HEK293T (cell line): ENCODE measurements at regions not wholly inside any gene's neighbourhood (a gene's known extent, or its start where the extent isn't known, plus 50 kb on each side); places are given as distances from the start of the nearest gene placed in this dataset.

Experiments
- CTCF ChIA-PET: fragments of 350-600 bp; formaldehyde crosslinking; extraction: SDS; loops from one replicate; lab custom pipeline; 2021; ENCODE audit warnings: antibody characterized with exemption, inconsistent platforms; lab: Yijun Ruan, JAX
- POLR2A ChIA-PET: fragments of 350-600 bp; formaldehyde crosslinking; extraction: SDS; loops from one replicate; lab custom pipeline; 2020; ENCODE audit warnings: antibody characterized with exemption, inconsistent platforms; lab: Yijun Ruan, JAX
- DNase-seq: peaks from one replicate; pipeline ENCODE4 v3.0.0; 2012; ENCODE audit warnings: mixed read lengths; ENCODE audit errors: extremely low spot score
- ARNT ChIP-seq: fragments of 450-650 bp; IDR thresholded peaks from 2 replicates; pipeline ENCODE4 v1.6.1; 2017; ENCODE audit warnings: mild to moderate bottlenecking
- BHLHE40 ChIP-seq: fragments of 450-650 bp; IDR thresholded peaks from 2 replicates; pipeline ENCODE4 v1.6.1; 2016; ENCODE audit warnings: mild to moderate bottlenecking, moderate library complexity, borderline replicate concordance
- CTBP1 ChIP-seq: fragments of 450-650 bp; IDR thresholded peaks from 2 replicates; pipeline ENCODE4 v1.6.1; 2016; ENCODE audit warnings: borderline replicate concordance
- ELF4 ChIP-seq: fragments of 450-650 bp; IDR thresholded peaks from 2 replicates; pipeline ENCODE4 v1.6.1; 2017; ENCODE audit warnings: antibody characterized with exemption
- FOXA1 ChIP-seq: fragments of 450-650 bp; IDR thresholded peaks from 2 replicates; pipeline ENCODE4 v1.6.1; 2016; ENCODE audit warnings: mild to moderate bottlenecking
- FOXK2 ChIP-seq: fragments of 450-650 bp; IDR thresholded peaks from 2 replicates; pipeline ENCODE4 v1.6.1; 2016; ENCODE audit warnings: mild to moderate bottlenecking
- FOXM1 ChIP-seq: fragments of 450-650 bp; IDR thresholded peaks from 2 replicates; pipeline ENCODE4 v1.6.1; 2017; ENCODE audit warnings: mild to moderate bottlenecking, borderline replicate concordance
- HDGF ChIP-seq: fragments of 450-650 bp; IDR thresholded peaks from 2 replicates; pipeline ENCODE4 v1.6.1; 2017; ENCODE audit warnings: antibody characterized with exemption, borderline replicate concordance
- L3MBTL2 ChIP-seq: fragments of 450-650 bp; conservative IDR thresholded peaks from 2 replicates; pipeline ENCODE4 v1.6.1; 2016; ENCODE audit warnings: mild to moderate bottlenecking
- LEF1 ChIP-seq: fragments of 450-650 bp; IDR thresholded peaks from 2 replicates; pipeline ENCODE4 v1.6.1; 2017; ENCODE audit warnings: mild to moderate bottlenecking, borderline replicate concordance
- NFRKB ChIP-seq: fragments of 450-650 bp; IDR thresholded peaks from 2 replicates; pipeline ENCODE4 v1.6.1; 2016; ENCODE audit warnings: mild to moderate bottlenecking, moderate library complexity
- PKNOX1 ChIP-seq: fragments of 450-650 bp; IDR thresholded peaks from 2 replicates; pipeline ENCODE4 v1.6.1; 2016
- SP1 ChIP-seq: fragments of 450-650 bp; IDR thresholded peaks from 2 replicates; pipeline ENCODE4 v1.6.1; 2017
- SUZ12 ChIP-seq: fragments of 450-650 bp; IDR thresholded peaks from 2 replicates; pipeline ENCODE4 v1.6.1; 2016; ENCODE audit warnings: mild to moderate bottlenecking
- TARDBP ChIP-seq: fragments of 450-650 bp; IDR thresholded peaks from 2 replicates; pipeline ENCODE4 v1.6.1; 2016
- ZNF384 ChIP-seq: fragments of 450-650 bp; IDR thresholded peaks from 2 replicates; pipeline ENCODE4 v1.6.1; 2016

GRCh38 chr1:212536586-212536985, 72.0 kb upstream of the ATF3 start:
- DNase-seq = no peak
- ChIA-PET CTCF (no interaction called here), POLR2A (no interaction called here)
- TF ChIP-seq HDGF (no peak), ZNF384 (no peak), BHLHE40 (no peak), FOXM1 (no peak), NFRKB (no peak), PKNOX1 (no peak), LEF1 (no peak), SUZ12 (no peak), ARNT (no peak), ELF4 (no peak), L3MBTL2 (no peak), SP1 (no peak), TARDBP (no peak), FOXK2 (no peak), CTBP1 (no peak), FOXA1 (no peak)

DNA sequence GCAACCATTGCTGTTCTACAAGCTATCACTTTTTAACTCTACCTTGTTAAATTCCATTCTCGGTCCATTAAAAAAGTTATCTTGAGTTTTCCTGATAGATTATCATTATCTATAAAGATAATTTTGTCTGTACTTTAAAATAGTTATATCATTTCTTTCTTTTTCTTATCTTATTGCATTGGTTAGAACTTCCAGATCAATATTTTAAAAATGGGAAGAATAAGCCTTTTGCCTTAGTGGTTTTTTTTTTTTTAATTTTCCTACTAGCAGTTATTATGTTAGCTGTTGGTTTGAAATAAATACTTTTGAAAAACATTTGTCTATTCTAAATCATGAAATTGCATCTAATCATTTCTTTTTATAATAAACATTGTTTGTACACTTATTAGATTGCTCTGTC, 71.0 kb upstream of the ATF3 start:
- POLR2A ChIA-PET = no interaction called here
- no peak for DNase-seq
- CTCF ChIA-PET = no interaction called here
- TF ChIP-seq ELF4 (no peak), HDGF (no peak), ZNF384 (no peak), FOXM1 (no peak), FOXA1 (no peak), NFRKB (no peak)

- ChIA-PET POLR2A (interaction anchor here (1.4 kb wide), 1 partner anchor 11 kb away, joined by 3 read pairs; no protein-coding TSS in a partner anchor), CTCF (no interaction called here)
- DNase-seq = no peak
- TF ChIP-seq PKNOX1 (no peak), SP1 (no peak), L3MBTL2 (no peak), ELF4 (no peak), BHLHE40 (no peak), FOXA1 (no peak), TARDBP (no peak), LEF1 (no peak), FOXM1 (no peak), CTBP1 (no peak), ARNT (no peak), SUZ12 (no peak)
Observed at GRCh38 chr1:212539737-212540430, 68.7 kb upstream of the ATF3 start.

DNA sequence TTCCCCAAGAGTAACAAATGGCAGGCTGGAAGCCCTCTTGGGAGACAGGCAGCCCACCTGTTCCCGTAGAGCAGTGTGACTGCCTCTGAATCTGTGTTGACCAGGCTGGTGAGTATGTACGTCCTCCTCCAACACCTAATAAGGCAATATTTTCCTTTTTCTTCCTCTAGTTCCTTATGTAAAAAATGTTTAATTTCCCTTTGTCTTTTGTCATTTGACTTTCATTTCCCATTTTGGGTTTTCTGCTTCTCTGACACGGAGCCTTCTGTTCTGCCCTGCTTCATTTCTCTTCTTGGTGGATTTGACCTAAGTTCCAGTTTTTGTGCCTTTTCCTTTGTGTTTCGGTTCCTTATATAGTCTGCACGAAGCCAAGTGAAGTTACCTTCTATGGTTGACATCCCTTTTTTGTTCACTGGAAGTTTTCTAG, 65.8 kb upstream of the ATF3 start:
- TF ChIP-seq HDGF (no peak), FOXK2 (no peak), ARNT (no peak), SP1 (no peak), BHLHE40 (no peak), PKNOX1 (no peak), TARDBP (no peak), L3MBTL2 (no peak)
- ChIA-PET POLR2A (no interaction called here), CTCF (no interaction called here)
- DNase-seq = no peak

DNA sequence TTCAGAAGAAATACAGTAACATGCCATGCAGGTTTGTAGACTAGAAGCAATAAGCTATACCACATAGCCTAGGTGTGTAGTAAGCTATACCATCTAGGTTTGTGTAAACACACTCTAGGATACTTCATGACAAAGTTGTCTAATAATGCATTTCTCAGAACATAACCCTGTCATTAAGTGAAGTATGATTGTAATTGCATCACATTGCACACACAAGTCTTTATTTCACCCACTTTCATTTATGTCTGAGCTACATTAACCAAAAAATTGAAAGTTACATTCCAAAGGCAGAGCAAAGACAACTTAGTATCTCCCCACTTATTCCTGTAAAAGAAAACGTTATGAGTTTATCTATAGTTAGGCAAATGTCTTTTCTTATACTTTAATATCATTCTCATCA, 64.5 kb upstream of the ATF3 start:
- no peak for TF ChIP-seq SP1
- TF ChIP-seq ZNF384 = no peak
- TF ChIP-seq HDGF = no peak
- no peak for TF ChIP-seq FOXA1
- no peak for TF ChIP-seq L3MBTL2
- no peak for TF ChIP-seq ARNT
- no peak for DNase-seq
- POLR2A ChIA-PET = interaction anchor here (1.2 kb wide), 1 partner anchor 64 kb away, joined by 5 read pairs; the partner anchor contains the start of gene ATF3
- CTCF ChIA-PET = no interaction called here

GRCh38 chr1:212545941-212546635, 62.5 kb upstream of the ATF3 start:
- no peak for TF ChIP-seq L3MBTL2
- no peak for TF ChIP-seq HDGF
- no peak for TF ChIP-seq FOXK2
- no peak for TF ChIP-seq BHLHE40
- no peak for TF ChIP-seq NFRKB
- TF ChIP-seq SUZ12 = no peak
- no peak for TF ChIP-seq CTBP1
- TF ChIP-seq LEF1 = no peak
- no peak for TF ChIP-seq ZNF384
- TF ChIP-seq TARDBP = no peak
- no peak for TF ChIP-seq FOXM1
- no peak for TF ChIP-seq ELF4
- TF ChIP-seq ARNT = no peak
- no peak for TF ChIP-seq SP1
- no peak for TF ChIP-seq PKNOX1
- no peak for TF ChIP-seq FOXA1
- ChIA-PET CTCF (interaction anchor here (2.2 kb wide), 1 partner anchor 69 kb away, joined by 6 read pairs; no protein-coding TSS in a partner anchor), POLR2A (no interaction called here)
- DNase-seq = no peak
